ENCODE measurements at regions not wholly inside any gene's neighbourhood (a gene's known extent, or its start where the extent isn't known, plus 50 kb on each side); places are given as distances from the start of the nearest gene placed in this dataset.

GRCh38 chr13:74778087-74778486 lies 643.9 kb upstream of the KLF12 start:
- Histone ChIP-seq H3K27ac (ENCODE audit: low read depth) (no peak overlapping the region), H2AFZ (no peak overlapping the region), H4K20me1 (replicated peaks; ENCODE audit: insufficient read depth) (no peaks in the 10 kb centered on the region), H3K4me3 (no peak overlapping the region), H3K27me3 (ENCODE audit: insufficient read depth) (no peaks in the 10 kb centered on the region), H3K79me2 (replicated peaks; ENCODE audit: insufficient read depth) (no peaks in the 10 kb centered on the region), H3K4me1 (ENCODE audit: insufficient read depth) (peaks cover 13% of the 10 kb centered on the region), H3F3A (replicated peaks; ENCODE audit: low read depth) (no peaks in the 10 kb centered on the region), H3K36me3 (ENCODE audit: insufficient read depth) (no peaks in the 10 kb centered on the region), H3K9me2 (ENCODE audit: insufficient read depth) (peaks cover 6% of the 10 kb centered on the region; the same call in 1 of the 2 replicates), H3K4me2 (no peak overlapping the region)
- DNase-seq (ENCODE audit: low spot score) (no peak), ATAC-seq (no peak)
- no peak for TF ChIP-seq JUNB (IDR thresholded peaks at IDR 0.05; ENCODE audit: unreplicated experiment)
- no peak for TF ChIP-seq STAT1 (IDR thresholded peaks at IDR 0.05; ENCODE audit: unreplicated experiment)
- no peak for TF ChIP-seq REST (IDR thresholded peaks at IDR 0.05; ENCODE audit: unreplicated experiment)
- TF ChIP-seq, protein P1, sequence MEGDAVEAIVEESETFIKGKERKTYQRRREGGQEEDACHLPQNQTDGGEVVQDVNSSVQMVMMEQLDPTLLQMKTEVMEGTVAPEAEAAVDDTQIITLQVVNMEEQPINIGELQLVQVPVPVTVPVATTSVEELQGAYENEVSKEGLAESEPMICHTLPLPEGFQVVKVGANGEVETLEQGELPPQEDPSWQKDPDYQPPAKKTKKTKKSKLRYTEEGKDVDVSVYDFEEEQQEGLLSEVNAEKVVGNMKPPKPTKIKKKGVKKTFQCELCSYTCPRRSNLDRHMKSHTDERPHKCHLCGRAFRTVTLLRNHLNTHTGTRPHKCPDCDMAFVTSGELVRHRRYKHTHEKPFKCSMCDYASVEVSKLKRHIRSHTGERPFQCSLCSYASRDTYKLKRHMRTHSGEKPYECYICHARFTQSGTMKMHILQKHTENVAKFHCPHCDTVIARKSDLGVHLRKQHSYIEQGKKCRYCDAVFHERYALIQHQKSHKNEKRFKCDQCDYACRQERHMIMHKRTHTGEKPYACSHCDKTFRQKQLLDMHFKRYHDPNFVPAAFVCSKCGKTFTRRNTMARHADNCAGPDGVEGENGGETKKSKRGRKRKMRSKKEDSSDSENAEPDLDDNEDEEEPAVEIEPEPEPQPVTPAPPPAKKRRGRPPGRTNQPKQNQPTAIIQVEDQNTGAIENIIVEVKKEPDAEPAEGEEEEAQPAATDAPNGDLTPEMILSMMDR (conservative IDR thresholded peaks at IDR 0.05; ENCODE audit: low read depth in 2 of 2) = no peak
- TF ChIP-seq, protein P2, sequence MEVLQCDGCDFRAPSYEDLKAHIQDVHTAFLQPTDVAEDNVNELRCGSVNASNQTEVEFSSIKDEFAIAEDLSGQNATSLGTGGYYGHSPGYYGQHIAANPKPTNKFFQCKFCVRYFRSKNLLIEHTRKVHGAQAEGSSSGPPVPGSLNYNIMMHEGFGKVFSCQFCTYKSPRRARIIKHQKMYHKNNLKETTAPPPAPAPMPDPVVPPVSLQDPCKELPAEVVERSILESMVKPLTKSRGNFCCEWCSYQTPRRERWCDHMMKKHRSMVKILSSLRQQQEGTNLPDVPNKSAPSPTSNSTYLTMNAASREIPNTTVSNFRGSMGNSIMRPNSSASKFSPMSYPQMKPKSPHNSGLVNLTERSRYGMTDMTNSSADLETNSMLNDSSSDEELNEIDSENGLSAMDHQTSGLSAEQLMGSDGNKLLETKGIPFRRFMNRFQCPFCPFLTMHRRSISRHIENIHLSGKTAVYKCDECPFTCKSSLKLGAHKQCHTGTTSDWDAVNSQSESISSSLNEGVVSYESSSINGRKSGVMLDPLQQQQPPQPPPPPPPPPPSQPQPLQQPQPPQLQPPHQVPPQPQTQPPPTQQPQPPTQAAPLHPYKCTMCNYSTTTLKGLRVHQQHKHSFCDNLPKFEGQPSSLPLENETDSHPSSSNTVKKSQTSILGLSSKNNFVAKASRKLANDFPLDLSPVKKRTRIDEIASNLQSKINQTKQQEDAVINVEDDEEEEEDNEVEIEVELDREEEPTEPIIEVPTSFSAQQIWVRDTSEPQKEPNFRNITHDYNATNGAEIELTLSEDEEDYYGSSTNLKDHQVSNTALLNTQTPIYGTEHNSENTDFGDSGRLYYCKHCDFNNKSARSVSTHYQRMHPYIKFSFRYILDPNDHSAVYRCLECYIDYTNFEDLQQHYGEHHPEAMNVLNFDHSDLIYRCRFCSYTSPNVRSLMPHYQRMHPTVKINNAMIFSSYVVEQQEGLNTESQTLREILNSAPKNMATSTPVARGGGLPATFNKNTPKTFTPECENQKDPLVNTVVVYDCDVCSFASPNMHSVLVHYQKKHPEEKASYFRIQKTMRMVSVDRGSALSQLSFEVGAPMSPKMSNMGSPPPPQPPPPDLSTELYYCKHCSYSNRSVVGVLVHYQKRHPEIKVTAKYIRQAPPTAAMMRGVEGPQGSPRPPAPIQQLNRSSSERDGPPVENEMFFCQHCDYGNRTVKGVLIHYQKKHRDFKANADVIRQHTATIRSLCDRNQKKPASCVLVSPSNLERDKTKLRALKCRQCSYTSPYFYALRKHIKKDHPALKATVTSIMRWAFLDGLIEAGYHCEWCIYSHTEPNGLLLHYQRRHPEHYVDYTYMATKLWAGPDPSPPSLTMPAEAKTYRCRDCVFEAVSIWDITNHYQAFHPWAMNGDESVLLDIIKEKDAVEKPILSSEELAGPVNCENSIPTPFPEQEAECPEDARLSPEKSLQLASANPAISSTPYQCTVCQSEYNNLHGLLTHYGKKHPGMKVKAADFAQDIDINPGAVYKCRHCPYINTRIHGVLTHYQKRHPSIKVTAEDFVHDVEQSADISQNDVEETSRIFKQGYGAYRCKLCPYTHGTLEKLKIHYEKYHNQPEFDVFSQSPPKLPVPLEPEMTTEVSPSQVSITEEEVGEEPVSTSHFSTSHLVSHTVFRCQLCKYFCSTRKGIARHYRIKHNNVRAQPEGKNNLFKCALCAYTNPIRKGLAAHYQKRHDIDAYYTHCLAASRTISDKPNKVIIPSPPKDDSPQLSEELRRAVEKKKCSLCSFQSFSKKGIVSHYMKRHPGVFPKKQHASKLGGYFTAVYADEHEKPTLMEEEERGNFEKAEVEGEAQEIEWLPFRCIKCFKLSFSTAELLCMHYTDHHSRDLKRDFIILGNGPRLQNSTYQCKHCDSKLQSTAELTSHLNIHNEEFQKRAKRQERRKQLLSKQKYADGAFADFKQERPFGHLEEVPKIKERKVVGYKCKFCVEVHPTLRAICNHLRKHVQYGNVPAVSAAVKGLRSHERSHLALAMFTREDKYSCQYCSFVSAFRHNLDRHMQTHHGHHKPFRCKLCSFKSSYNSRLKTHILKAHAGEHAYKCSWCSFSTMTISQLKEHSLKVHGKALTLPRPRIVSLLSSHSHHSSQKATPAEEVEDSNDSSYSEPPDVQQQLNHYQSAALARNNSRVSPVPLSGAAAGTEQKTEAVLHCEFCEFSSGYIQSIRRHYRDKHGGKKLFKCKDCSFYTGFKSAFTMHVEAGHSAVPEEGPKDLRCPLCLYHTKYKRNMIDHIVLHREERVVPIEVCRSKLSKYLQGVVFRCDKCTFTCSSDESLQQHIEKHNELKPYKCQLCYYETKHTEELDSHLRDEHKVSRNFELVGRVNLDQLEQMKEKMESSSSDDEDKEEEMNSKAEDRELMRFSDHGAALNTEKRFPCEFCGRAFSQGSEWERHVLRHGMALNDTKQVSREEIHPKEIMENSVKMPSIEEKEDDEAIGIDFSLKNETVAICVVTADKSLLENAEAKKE (CRISPR knock-in tag; IDR thresholded peaks at IDR 0.05) = no peak
- no peak for TF ChIP-seq NANOG (IDR thresholded peaks at IDR 0.05; ENCODE audit: borderline replicate concordance)
- no peak for TF ChIP-seq CREB1 (CRISPR knock-in tag; IDR thresholded peaks at IDR 0.05; ENCODE audit: low read depth)
- no peak for TF ChIP-seq ZNF331 (CRISPR knock-in tag; IDR thresholded peaks at IDR 0.05; ENCODE audit: low read depth)
- TF ChIP-seq POLR2AphosphoS5 (IDR thresholded peaks at IDR 0.05; ENCODE audit: low read depth) = no peak
- H3K9me3 Mint-ChIP-seq = no peaks in the 10 kb centered on the region
- no peak overlapping the region for H3K4me3 Mint-ChIP-seq
- H3K27me3 Mint-ChIP-seq (ENCODE audit: insufficient read depth, low read depth, poor library complexity) = no peaks in the 10 kb centered on the region
- H3K27ac Mint-ChIP-seq = no peak overlapping the region; the same call in 1 of the 2 replicates
- no peaks in the 10 kb centered on the region for H3K36me3 Mint-ChIP-seq (ENCODE audit: low read depth)
- H3K4me1 Mint-ChIP-seq = peaks cover 26% of the 10 kb centered on the region
